Mesenchymal stem cell (in vitro differentiated cells and primary cell): ENCODE measurements at regions not wholly inside any gene's neighbourhood (a gene's known extent, or its start where the extent isn't known, plus 50 kb on each side); places are given as distances from the start of the nearest gene placed in this dataset.

Experiments
- DNase-seq: peaks from one replicate; pipeline ENCODE4 v3.0.0-alpha.2; 2013
- H2AFZ ChIP-seq: one replicate; pipeline ENCODE4 v1.6.1; 2013; ENCODE audit warnings: low read depth, mild to moderate bottlenecking, control low read depth, inconsistent platforms, low read length, moderate library complexity
- H2AK5ac ChIP-seq: 2 replicates; pipeline ENCODE4 v1.6.1; 2013; ENCODE audit warnings: low read length, moderate library complexity, mild to moderate bottlenecking, inconsistent platforms; ENCODE audit not compliant: severe bottlenecking
- H2BK120ac ChIP-seq: one replicate; pipeline ENCODE4 v1.6.1; 2013; ENCODE audit warnings: low read depth, mild to moderate bottlenecking, inconsistent platforms, low read length, moderate library complexity
- H2BK12ac ChIP-seq, 2 experiments: one replicate each; pipeline ENCODE4 v1.6.1; 2013; ENCODE audit warnings: inconsistent platforms in 2 of 2, low read length in 2 of 2, mild to moderate bottlenecking in 2 of 2, moderate library complexity in 2 of 2, control low read depth in 1 of 2
- H2BK15ac ChIP-seq: one replicate; pipeline ENCODE4 v1.6.1; 2013; ENCODE audit warnings: mild to moderate bottlenecking, low read depth, inconsistent platforms; ENCODE audit not compliant: poor library complexity, severe bottlenecking
- H2BK5ac ChIP-seq: 2 replicates; pipeline ENCODE4 v1.6.1; 2013; ENCODE audit warnings: low read depth, mild to moderate bottlenecking, low read length, control low read depth, inconsistent platforms; ENCODE audit not compliant: poor library complexity, severe bottlenecking
- H3K14ac ChIP-seq, 2 experiments: one replicate each; pipeline ENCODE4 v1.6.1; 2013; ENCODE audit warnings: inconsistent platforms in 2 of 2, low read length in 2 of 2, control low read depth in 1 of 2, mild to moderate bottlenecking in 1 of 2, moderate library complexity in 1 of 2
- H3K18ac ChIP-seq, 2 experiments: one replicate each; pipeline ENCODE4 v1.6.1; 2013; ENCODE audit warnings: inconsistent platforms in 2 of 2, low read length in 2 of 2, control low read depth in 1 of 2, low read depth in 1 of 2, mild to moderate bottlenecking in 1 of 2
- H3K23ac ChIP-seq, 2 experiments: one replicate each; pipeline ENCODE4 v1.6.1; 2013; ENCODE audit warnings: inconsistent platforms in 2 of 2, low read length in 2 of 2, mild to moderate bottlenecking in 2 of 2, moderate library complexity in 2 of 2, control low read depth in 1 of 2
- H3K27ac ChIP-seq: 2 replicates; pipeline ENCODE4 v1.5.1; 2013; ENCODE audit warnings: mild to moderate bottlenecking, moderate library complexity, low read length, control low read depth, inconsistent platforms; ENCODE audit not compliant: poor library complexity, severe bottlenecking
- H3K27me3 ChIP-seq, 2 experiments: 2 replicates each; pipeline versions ENCODE4 v1.6.1 to v1.7.0; 2013; ENCODE audit warnings: low read length in 2 of 2, mild to moderate bottlenecking in 2 of 2, moderate library complexity in 2 of 2, control low read depth in 1 of 2, inconsistent platforms in 1 of 2; ENCODE audit not compliant: control insufficient read depth in 1 of 2, insufficient read depth in 1 of 2
- H3K36me3 ChIP-seq, 2 experiments: 2 replicates each; pipeline versions ENCODE4 v1.6.1 to v1.7.0; 2013; ENCODE audit warnings: low read length in 2 of 2, control low read depth in 1 of 2, inconsistent platforms in 1 of 2, low read depth in 1 of 2, mild to moderate bottlenecking in 1 of 2; ENCODE audit not compliant: insufficient read depth in 2 of 2, control insufficient read depth in 1 of 2
- H3K4ac ChIP-seq, 2 experiments: one replicate each; pipeline ENCODE4 v1.6.1; 2013; ENCODE audit warnings: inconsistent platforms in 2 of 2, low read length in 2 of 2, mild to moderate bottlenecking in 2 of 2, moderate library complexity in 2 of 2, control low read depth in 1 of 2, low read depth in 1 of 2
- H3K4me1 ChIP-seq: 2 replicates; pipeline ENCODE4 v1.6.1; 2013; ENCODE audit warnings: low read depth, low read length, control low read depth; ENCODE audit not compliant: control insufficient read depth, insufficient read depth
- H3K4me2 ChIP-seq: 2 replicates; pipeline ENCODE4 v1.6.1; 2013; ENCODE audit warnings: low read length, mild to moderate bottlenecking, inconsistent platforms; ENCODE audit not compliant: poor library complexity, severe bottlenecking
- H3K4me3 ChIP-seq, 2 experiments: 2 replicates each; pipeline versions ENCODE4 v1.5.1 to v1.7.0; 2013; ENCODE audit warnings: low read length in 2 of 2, mild to moderate bottlenecking in 2 of 2, control low read depth in 1 of 2, low read depth in 1 of 2; ENCODE audit not compliant: insufficient read depth in 1 of 2
- H3K79me1 ChIP-seq: replicated peaks from 2 replicates; pipeline ENCODE4 v1.6.1; 2013; ENCODE audit warnings: mild to moderate bottlenecking, control low read depth, low read length, inconsistent platforms; ENCODE audit not compliant: poor library complexity, severe bottlenecking
- H3K9ac ChIP-seq: 2 replicates; pipeline ENCODE4 v1.7.0; 2013; ENCODE audit warnings: mild to moderate bottlenecking, low read length, moderate library complexity
- H3K9me3 ChIP-seq: 2 replicates; pipeline ENCODE4 v1.7.0; 2013; ENCODE audit warnings: mild to moderate bottlenecking, low read length; ENCODE audit not compliant: control insufficient read depth
- H4K8ac ChIP-seq: one replicate; pipeline ENCODE4 v1.6.1; 2013; ENCODE audit warnings: inconsistent platforms, mild to moderate bottlenecking, low read length, moderate library complexity
- H4K91ac ChIP-seq: one replicate; pipeline ENCODE4 v1.6.1; 2013; ENCODE audit warnings: mild to moderate bottlenecking, low read length, inconsistent platforms
- WGBS: methylation state at CpG from one replicate; pipeline ENCODE4 v1.1.7; 2013; ENCODE audit warnings: mixed read lengths; 5-methylcytosine and 5-hydroxymethylcytosine counted together

- Histone ChIP-seq H3K9me3 (no peaks in the 10 kb centered on the region), H2BK12ac (no peak overlapping the region), H3K14ac (no peak overlapping the region), H3K36me3 (no peaks in the 10 kb centered on the region), H4K8ac (no peak overlapping the region), H3K27ac (no peak overlapping the region), H2AFZ (no peak overlapping the region), H2AK5ac (no peak overlapping the region), H3K79me1 (no peaks in the 10 kb centered on the region), H2BK120ac (no peak overlapping the region), H3K4me3 (no peak overlapping the region), H3K4me1 (no peaks in the 10 kb centered on the region), H3K9ac (no peak overlapping the region), H2BK15ac (no peak overlapping the region), H3K23ac (no peak overlapping the region), H3K18ac (no peak overlapping the region), H4K91ac (no peak overlapping the region), H3K4ac (no peak overlapping the region), H2BK5ac (no peak overlapping the region), H3K27me3 (no peaks in the 10 kb centered on the region), H3K4me2 (no peak overlapping the region)
- no peak for DNase-seq
- 94% methylated on average over 4 of the region's 4 CpGs for WGBS
These were observed 1255.1 kb upstream of the EYS start for GRCh38 chr6:66962082-66962481.

- no peak for DNase-seq
- Histone ChIP-seq H4K8ac (no peak overlapping the region), H3K4me2 (no peak overlapping the region), H3K27ac (no peak overlapping the region), H3K79me1 (no peaks in the 10 kb centered on the region), H2BK12ac (no peak overlapping the region), H2BK5ac (no peak overlapping the region), H2AFZ (no peak overlapping the region), H3K18ac (no peak overlapping the region), H3K36me3 (no peaks in the 10 kb centered on the region), H2AK5ac (no peak overlapping the region), H3K14ac (no peak overlapping the region), H2BK120ac (no peak overlapping the region), H3K27me3 (no peaks in the 10 kb centered on the region), H3K23ac (no peak overlapping the region), H4K91ac (no peak overlapping the region), H3K9ac (no peak overlapping the region), H3K9me3 (no peaks in the 10 kb centered on the region), H3K4me1 (no peaks in the 10 kb centered on the region), H2BK15ac (no peak overlapping the region), H3K4ac (no peak overlapping the region), H3K4me3 (no peak overlapping the region)
These were observed 1254.2 kb upstream of the EYS start for GRCh38 chr6:66961191-66961590.

GRCh38 chr6:66949191-66949661, 1242.2 kb upstream of the EYS start:
- H3K4ac ChIP-seq: no peak overlapping the region
- H3K4me2 ChIP-seq: no peak overlapping the region
- H2AK5ac ChIP-seq: no peak overlapping the region
- no peak overlapping the region for H3K27ac ChIP-seq
- peaks cover 2% of the 10 kb centered on the region for H3K9me3 ChIP-seq
- H2BK120ac ChIP-seq: no peak overlapping the region
- no peak overlapping the region for H3K23ac ChIP-seq
- H3K79me1 ChIP-seq: no peaks in the 10 kb centered on the region
- H2BK12ac ChIP-seq: no peak overlapping the region
- 93% methylated on average over 32 of the region's 32 CpGs for WGBS
- H3K9ac ChIP-seq: no peak overlapping the region
- no peak overlapping the region for H2AFZ ChIP-seq
- no peaks in the 10 kb centered on the region for H3K27me3 ChIP-seq
- peaks cover 2% of the 10 kb centered on the region for H3K4me1 ChIP-seq
- H3K36me3 ChIP-seq: no peaks in the 10 kb centered on the region
- H2BK5ac ChIP-seq: no peak overlapping the region
- H2BK15ac ChIP-seq: no peak overlapping the region
- no peak overlapping the region for H3K18ac ChIP-seq
- H4K91ac ChIP-seq: peak overlapping the region; percentile 34
- H3K4me3 ChIP-seq: no peak overlapping the region
- no peak overlapping the region for H3K14ac ChIP-seq
- no peak overlapping the region for H4K8ac ChIP-seq
- DNase-seq: no peak

- WGBS: 0% methylated on average over 1 of the region's 2 CpGs
These were observed 1241.1 kb upstream of the EYS start for GRCh38 chr6:66948106-66948505.

More at GRCh38 chr6:66948106-66948505, 1241.1 kb upstream of the EYS start:
- Histone ChIP-seq H3K79me1 (no peaks in the 10 kb centered on the region), H2BK120ac (no peak overlapping the region), H3K36me3 (no peaks in the 10 kb centered on the region), H2BK15ac (no peak overlapping the region), H3K14ac (no peak overlapping the region), H3K4ac (no peak overlapping the region), H2BK12ac (no peak overlapping the region), H4K91ac (no peak overlapping the region), H2BK5ac (no peak overlapping the region), H2AK5ac (no peak overlapping the region), H3K4me1 (peaks cover 2% of the 10 kb centered on the region), H2AFZ (no peak overlapping the region), H3K27me3 (no peaks in the 10 kb centered on the region), H3K23ac (no peak overlapping the region), H3K27ac (no peak overlapping the region), H4K8ac (no peak overlapping the region), H3K9me3 (no peaks in the 10 kb centered on the region), H3K9ac (no peak overlapping the region), H3K4me3 (no peak overlapping the region), H3K18ac (no peak overlapping the region), H3K4me2 (no peak overlapping the region)
- peak; percentile 63 for DNase-seq
